A549 (cell line): ENCODE measurements at regions not wholly inside any gene's neighbourhood (a gene's known extent, or its start where the extent isn't known, plus 50 kb on each side); places are given as distances from the start of the nearest gene placed in this dataset.
A peak's percentile ranks its signal among the peaks of the same experiment; 100 is the strongest.

ENCODE experiments used
- CTCF ChIP-seq: fragments of >200 bp; sonication (Bioruptor Twin); formaldehyde crosslinking; IDR thresholded peaks from 3 replicates; pipeline ENCODE4 v1.5.1; 2016
- EP300 ChIP-seq, 2 experiments: fragments of >200 bp; sonication (Bioruptor Twin); formaldehyde crosslinking; IDR thresholded peaks; 2 replicates in 1 of 2; 3 replicates in 1 of 2; pipeline ENCODE4 v1.6.1; 2016 to 2017

- TF ChIP-seq CTCF (peak; percentile 88), EP300 (IDR thresholded peaks at IDR 0.05) (no peak)
These were observed 131.1 kb upstream of the CDK1 start for GRCh38 chr10:60646966-60647796.
